ENCODE measurements at regions not wholly inside any gene's neighbourhood (a gene's known extent, or its start where the extent isn't known, plus 50 kb on each side); places are given as distances from the start of the nearest gene placed in this dataset.

DNA sequence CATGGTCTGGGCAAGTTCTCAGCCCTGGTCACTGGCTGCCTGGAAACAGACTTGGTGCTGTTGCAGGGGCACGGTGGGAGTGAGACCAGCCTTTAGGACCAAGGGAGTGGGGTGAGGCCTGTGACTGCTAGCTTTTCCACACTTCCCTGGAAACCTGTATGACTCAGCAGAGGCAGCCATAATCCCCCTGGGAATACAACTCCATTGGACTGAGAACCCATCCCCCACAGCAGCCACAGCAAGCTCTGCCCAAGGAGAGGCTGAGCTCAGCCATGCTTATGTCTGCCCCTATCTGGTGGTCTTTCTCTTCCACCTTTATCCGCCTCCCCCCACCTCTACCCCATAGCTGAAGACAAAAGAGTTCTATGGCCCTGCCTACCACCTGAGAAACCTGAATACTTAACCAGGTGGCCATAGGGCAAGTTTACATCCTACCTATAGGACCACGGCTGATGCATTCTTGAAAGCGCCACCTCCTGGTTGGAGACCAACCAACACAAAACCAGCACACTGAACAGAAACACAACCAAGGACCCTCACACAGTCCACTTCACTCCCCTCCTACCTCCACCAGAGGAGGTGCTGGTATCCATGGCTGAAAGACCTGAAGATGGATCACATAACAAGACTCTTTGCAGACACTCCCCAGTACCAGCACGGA lies 816.2 kb upstream of the SOX9 start:
- H3K4me3 ChIP-seq (replicated peaks; ENCODE audit: insufficient read depth, low read length), result no peak overlapping the region
- no peak overlapping the region for H3K27ac ChIP-seq (replicated peaks)
- TF ChIP-seq, protein P1, sequence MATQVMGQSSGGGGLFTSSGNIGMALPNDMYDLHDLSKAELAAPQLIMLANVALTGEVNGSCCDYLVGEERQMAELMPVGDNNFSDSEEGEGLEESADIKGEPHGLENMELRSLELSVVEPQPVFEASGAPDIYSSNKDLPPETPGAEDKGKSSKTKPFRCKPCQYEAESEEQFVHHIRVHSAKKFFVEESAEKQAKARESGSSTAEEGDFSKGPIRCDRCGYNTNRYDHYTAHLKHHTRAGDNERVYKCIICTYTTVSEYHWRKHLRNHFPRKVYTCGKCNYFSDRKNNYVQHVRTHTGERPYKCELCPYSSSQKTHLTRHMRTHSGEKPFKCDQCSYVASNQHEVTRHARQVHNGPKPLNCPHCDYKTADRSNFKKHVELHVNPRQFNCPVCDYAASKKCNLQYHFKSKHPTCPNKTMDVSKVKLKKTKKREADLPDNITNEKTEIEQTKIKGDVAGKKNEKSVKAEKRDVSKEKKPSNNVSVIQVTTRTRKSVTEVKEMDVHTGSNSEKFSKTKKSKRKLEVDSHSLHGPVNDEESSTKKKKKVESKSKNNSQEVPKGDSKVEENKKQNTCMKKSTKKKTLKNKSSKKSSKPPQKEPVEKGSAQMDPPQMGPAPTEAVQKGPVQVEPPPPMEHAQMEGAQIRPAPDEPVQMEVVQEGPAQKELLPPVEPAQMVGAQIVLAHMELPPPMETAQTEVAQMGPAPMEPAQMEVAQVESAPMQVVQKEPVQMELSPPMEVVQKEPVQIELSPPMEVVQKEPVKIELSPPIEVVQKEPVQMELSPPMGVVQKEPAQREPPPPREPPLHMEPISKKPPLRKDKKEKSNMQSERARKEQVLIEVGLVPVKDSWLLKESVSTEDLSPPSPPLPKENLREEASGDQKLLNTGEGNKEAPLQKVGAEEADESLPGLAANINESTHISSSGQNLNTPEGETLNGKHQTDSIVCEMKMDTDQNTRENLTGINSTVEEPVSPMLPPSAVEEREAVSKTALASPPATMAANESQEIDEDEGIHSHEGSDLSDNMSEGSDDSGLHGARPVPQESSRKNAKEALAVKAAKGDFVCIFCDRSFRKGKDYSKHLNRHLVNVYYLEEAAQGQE (IDR thresholded peaks at IDR 0.05; ENCODE audit: insufficient replicate concordance, low read depth), result no peak
- TF ChIP-seq, protein P2, sequence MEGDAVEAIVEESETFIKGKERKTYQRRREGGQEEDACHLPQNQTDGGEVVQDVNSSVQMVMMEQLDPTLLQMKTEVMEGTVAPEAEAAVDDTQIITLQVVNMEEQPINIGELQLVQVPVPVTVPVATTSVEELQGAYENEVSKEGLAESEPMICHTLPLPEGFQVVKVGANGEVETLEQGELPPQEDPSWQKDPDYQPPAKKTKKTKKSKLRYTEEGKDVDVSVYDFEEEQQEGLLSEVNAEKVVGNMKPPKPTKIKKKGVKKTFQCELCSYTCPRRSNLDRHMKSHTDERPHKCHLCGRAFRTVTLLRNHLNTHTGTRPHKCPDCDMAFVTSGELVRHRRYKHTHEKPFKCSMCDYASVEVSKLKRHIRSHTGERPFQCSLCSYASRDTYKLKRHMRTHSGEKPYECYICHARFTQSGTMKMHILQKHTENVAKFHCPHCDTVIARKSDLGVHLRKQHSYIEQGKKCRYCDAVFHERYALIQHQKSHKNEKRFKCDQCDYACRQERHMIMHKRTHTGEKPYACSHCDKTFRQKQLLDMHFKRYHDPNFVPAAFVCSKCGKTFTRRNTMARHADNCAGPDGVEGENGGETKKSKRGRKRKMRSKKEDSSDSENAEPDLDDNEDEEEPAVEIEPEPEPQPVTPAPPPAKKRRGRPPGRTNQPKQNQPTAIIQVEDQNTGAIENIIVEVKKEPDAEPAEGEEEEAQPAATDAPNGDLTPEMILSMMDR (IDR thresholded peaks at IDR 0.05; ENCODE audit: insufficient read depth, low read length), result no peak
- TF ChIP-seq SPI1 (IDR thresholded peaks at IDR 0.05; ENCODE audit: borderline replicate concordance, low read depth), result no peak
- no peak for TF ChIP-seq GABPA (IDR thresholded peaks at IDR 0.05; ENCODE audit: low read depth)
- TF ChIP-seq POLR2AphosphoS5 (IDR thresholded peaks at IDR 0.05; ENCODE audit: low read depth), result no peak
- no peaks in the 10 kb centered on the region for H3K27me3 ChIP-seq (ENCODE audit: insufficient read depth, poor library complexity, severe bottlenecking)
- no peak for DNase-seq (ENCODE audit: low read depth in 1 of 2, low spot score in 1 of 2)

DNA sequence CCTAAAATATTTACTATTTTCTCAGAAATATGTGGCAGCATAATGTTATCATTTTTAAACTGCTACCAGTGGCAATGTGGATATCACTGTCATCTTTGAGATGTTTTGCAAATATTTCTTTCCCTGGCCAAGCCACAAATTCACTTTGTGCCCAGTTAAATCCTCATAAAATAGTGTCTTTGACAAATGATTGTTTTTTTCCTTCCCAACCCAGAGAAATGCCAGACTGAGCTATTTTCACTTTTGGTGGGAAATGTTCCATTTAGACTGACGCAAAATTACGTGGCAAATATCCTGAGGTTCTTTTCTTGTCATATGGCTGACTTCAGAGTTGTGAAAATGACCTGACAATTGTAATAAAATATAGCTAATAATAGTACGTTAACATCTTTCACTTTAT lies 807.0 kb upstream of the SOX9 start:
- DNase-seq (ENCODE audit: low read depth in 1 of 2, low spot score in 1 of 2), result no peak
- Histone ChIP-seq H3K27me3 (ENCODE audit: insufficient read depth, poor library complexity, severe bottlenecking) (no peaks in the 10 kb centered on the region), H3K27ac (replicated peaks) (no peak overlapping the region), H3K4me3 (replicated peaks; ENCODE audit: insufficient read depth, low read length) (no peak overlapping the region)
- TF ChIP-seq, protein P2 (IDR thresholded peaks at IDR 0.05; ENCODE audit: insufficient read depth, low read length), result no peak
- TF ChIP-seq GABPA (IDR thresholded peaks at IDR 0.05; ENCODE audit: low read depth) (no peak), POLR2AphosphoS5 (IDR thresholded peaks at IDR 0.05; ENCODE audit: low read depth) (no peak), SPI1 (IDR thresholded peaks at IDR 0.05; ENCODE audit: borderline replicate concordance, low read depth) (no peak)
- TF ChIP-seq, protein P1 (IDR thresholded peaks at IDR 0.05; ENCODE audit: insufficient replicate concordance, low read depth), result no peak

DNA sequence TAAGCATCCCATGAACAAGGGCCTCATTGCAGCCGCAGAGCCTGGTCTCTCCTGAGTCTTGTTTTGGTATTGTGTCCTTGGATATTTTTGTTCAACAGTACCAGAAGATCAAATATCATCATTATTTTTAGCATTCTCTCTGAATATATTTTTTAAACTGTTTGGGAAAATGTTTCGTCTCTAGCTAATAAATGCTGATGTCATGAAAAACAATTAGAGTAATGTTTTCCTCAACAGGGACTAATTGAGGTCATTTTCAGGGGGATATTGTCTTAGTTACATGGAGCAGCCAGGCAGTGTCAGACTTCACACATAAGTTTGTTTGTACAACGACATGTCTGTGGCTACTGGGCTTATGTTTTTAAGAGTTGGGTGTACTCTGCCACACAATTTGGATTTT lies 805.3 kb upstream of the SOX9 start:
- Histone ChIP-seq H3K27me3 (ENCODE audit: insufficient read depth, poor library complexity, severe bottlenecking) (no peaks in the 10 kb centered on the region), H3K27ac (replicated peaks) (no peak overlapping the region), H3K4me3 (replicated peaks; ENCODE audit: insufficient read depth, low read length) (no peak overlapping the region)
- TF ChIP-seq GABPA (IDR thresholded peaks at IDR 0.05; ENCODE audit: low read depth), result no peak
- TF ChIP-seq, protein P2 (IDR thresholded peaks at IDR 0.05; ENCODE audit: insufficient read depth, low read length), result no peak
- TF ChIP-seq, protein P1 (IDR thresholded peaks at IDR 0.05; ENCODE audit: insufficient replicate concordance, low read depth), result no peak
- no peak for DNase-seq (ENCODE audit: low read depth in 1 of 2, low spot score in 1 of 2)

Measured in HL-60 (cell line).